ENCODE measurements at regions not wholly inside any gene's neighbourhood (a gene's known extent, or its start where the extent isn't known, plus 50 kb on each side); places are given as distances from the start of the nearest gene placed in this dataset.

GRCh38 chr22:48267681-48268080 is 1505.2 kb downstream of the TBC1D22A start:
- DNase-seq (ENCODE audit: extremely low read depth, low read depth): no peak
- H3K4me3 ChIP-seq (replicated peaks; ENCODE audit: low read depth, low read length): no peak overlapping the region
- TF ChIP-seq CTCF (IDR thresholded peaks at IDR 0.05; ENCODE audit: low read depth, low read length, missing control alignments): no peak

- no peak for TF ChIP-seq CTCF (IDR thresholded peaks at IDR 0.05; ENCODE audit: low read depth, low read length, missing control alignments)
- H3K4me3 ChIP-seq (replicated peaks; ENCODE audit: low read depth, low read length): no peak overlapping the region
- DNase-seq (ENCODE audit: extremely low read depth, low read depth): no peak
Observed at GRCh38 chr22:48265000-48265625, 1502.7 kb downstream of the TBC1D22A start.

- no peak for DNase-seq (ENCODE audit: extremely low read depth, low read depth)
- no peak overlapping the region for H3K4me3 ChIP-seq (replicated peaks; ENCODE audit: low read depth, low read length)
- TF ChIP-seq CTCF (IDR thresholded peaks at IDR 0.05; ENCODE audit: low read depth, low read length, missing control alignments): no peak
Observed at GRCh38 chr22:48264586-48264985, 1502.1 kb downstream of the TBC1D22A start.

- H3K4me3 ChIP-seq (replicated peaks; ENCODE audit: low read depth, low read length): no peak overlapping the region
- TF ChIP-seq CTCF (IDR thresholded peaks at IDR 0.05; ENCODE audit: low read depth, low read length, missing control alignments): no peak
- no peak for DNase-seq (ENCODE audit: extremely low read depth, low read depth)
Observed at GRCh38 chr22:48263791-48264351, 1501.4 kb downstream of the TBC1D22A start.

GRCh38 chr22:48263431-48263765 is 1500.9 kb downstream of the TBC1D22A start:
- H3K4me3 ChIP-seq (replicated peaks; ENCODE audit: low read depth, low read length): no peak overlapping the region
- DNase-seq (ENCODE audit: extremely low read depth, low read depth): no peak
- TF ChIP-seq CTCF (IDR thresholded peaks at IDR 0.05; ENCODE audit: low read depth, low read length, missing control alignments): no peak

GRCh38 chr22:48262596-48263430 is 1500.4 kb downstream of the TBC1D22A start:
- no peak for DNase-seq (ENCODE audit: extremely low read depth, low read depth)
- TF ChIP-seq CTCF (IDR thresholded peaks at IDR 0.05; ENCODE audit: low read depth, low read length, missing control alignments): no peak
- H3K4me3 ChIP-seq (replicated peaks; ENCODE audit: low read depth, low read length): no peak overlapping the region
